ENCODE measurements at regions not wholly inside any gene's neighbourhood (a gene's known extent, or its start where the extent isn't known, plus 50 kb on each side); places are given as distances from the start of the nearest gene placed in this dataset.

DNA sequence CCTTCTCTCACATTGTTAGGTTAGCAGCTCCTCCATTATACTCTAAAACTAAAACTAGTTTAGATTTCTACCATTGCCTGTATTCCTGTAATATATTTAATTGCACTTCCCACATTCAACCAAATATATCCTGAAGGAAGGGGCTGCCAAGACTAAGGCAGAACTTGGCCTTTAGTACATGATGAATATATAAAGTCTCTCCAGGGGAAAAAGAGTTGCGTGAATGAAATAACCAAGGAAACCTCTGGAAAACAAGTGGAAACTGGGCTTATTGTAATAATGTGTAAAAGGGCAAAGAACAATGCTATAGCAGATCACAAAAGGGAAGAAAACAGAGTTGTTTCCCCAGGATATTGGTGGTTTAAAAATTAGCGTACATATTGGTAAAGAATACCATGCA lies 1012.5 kb upstream of the PRMT6 start:
- no peak for TF ChIP-seq EZH2 (IDR thresholded peaks at IDR 0.05; ENCODE audit: borderline replicate concordance, low read depth, low read length, poor library complexity, severe bottlenecking)
- TF ChIP-seq, protein P1, sequence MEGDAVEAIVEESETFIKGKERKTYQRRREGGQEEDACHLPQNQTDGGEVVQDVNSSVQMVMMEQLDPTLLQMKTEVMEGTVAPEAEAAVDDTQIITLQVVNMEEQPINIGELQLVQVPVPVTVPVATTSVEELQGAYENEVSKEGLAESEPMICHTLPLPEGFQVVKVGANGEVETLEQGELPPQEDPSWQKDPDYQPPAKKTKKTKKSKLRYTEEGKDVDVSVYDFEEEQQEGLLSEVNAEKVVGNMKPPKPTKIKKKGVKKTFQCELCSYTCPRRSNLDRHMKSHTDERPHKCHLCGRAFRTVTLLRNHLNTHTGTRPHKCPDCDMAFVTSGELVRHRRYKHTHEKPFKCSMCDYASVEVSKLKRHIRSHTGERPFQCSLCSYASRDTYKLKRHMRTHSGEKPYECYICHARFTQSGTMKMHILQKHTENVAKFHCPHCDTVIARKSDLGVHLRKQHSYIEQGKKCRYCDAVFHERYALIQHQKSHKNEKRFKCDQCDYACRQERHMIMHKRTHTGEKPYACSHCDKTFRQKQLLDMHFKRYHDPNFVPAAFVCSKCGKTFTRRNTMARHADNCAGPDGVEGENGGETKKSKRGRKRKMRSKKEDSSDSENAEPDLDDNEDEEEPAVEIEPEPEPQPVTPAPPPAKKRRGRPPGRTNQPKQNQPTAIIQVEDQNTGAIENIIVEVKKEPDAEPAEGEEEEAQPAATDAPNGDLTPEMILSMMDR (conservative IDR thresholded peaks at IDR 0.05; ENCODE audit: low read depth, low read length): no peak

Data from A673 (cell line).